HepG2 (cell line): ENCODE measurements at regions not wholly inside any gene's neighbourhood (a gene's known extent, or its start where the extent isn't known, plus 50 kb on each side); places are given as distances from the start of the nearest gene placed in this dataset.

Experiments
- ATAC-seq: fragments of 200-7000 bp; cut with Tn5 transposase; 3 replicates; pipeline ENCODE4 v1.9.1; 2020; ENCODE audit warnings: mild to moderate bottlenecking, moderate library complexity
- BruUV-seq: library from RNA; stranded (reverse); fragments of 400-500 nt; replicated peaks from 2 replicates; lab custom pipeline; 2021; lab: Mats Ljungman, UMichigan
- CTCF ChIA-PET: fragments of 300-600 bp; formaldehyde crosslinking; extraction: SDS; loops from one replicate; lab custom pipeline; 2021; ENCODE audit warnings: low total read pairs, inconsistent platforms, low intra/inter-chr PET ratio; lab: Yijun Ruan, JAX
- POLR2A ChIA-PET: fragments of 350-600 bp; sonication (Branson Sonifier 250); formaldehyde crosslinking; loops from one replicate; lab custom pipeline; 2020; ENCODE audit warnings: antibody characterized with exemption, inconsistent platforms; lab: Yijun Ruan, JAX
- DNase-seq: peaks from one replicate; pipeline ENCODE4 v3.0.0-alpha.2; 2015; ENCODE audit warnings: low spot score
- FAIRE-seq: peaks from 3 replicates; lab custom pipeline; 2011; peaks lifted over from hg19 to GRCh38; lab: Jason Lieb, UNC
- H2AFZ ChIP-seq: one replicate; pipeline ENCODE4 v1.6.1; 2011; ENCODE audit warnings: low read length, inconsistent platforms
- H3K27ac ChIP-seq: fragments of 300-600 bp; 3 replicates; pipeline ENCODE4 v1.8.0; 2011; ENCODE audit warnings: mixed run types, mild to moderate bottlenecking, mixed read lengths, low read length, inconsistent platforms; ENCODE audit not compliant: insufficient read depth; ENCODE audit errors: extremely low read length
- H3K27me3 ChIP-seq, 2 experiments: fragments of 200-600 bp in 1 of 2; 2 replicates in 1 of 2; 3 replicates in 1 of 2; pipeline versions ENCODE4 v1.6.0 to v1.8.0; 2011; ENCODE audit warnings: low read length in 2 of 2, mild to moderate bottlenecking in 2 of 2, moderate library complexity in 2 of 2, inconsistent platforms in 1 of 2; ENCODE audit not compliant: insufficient read depth in 2 of 2, control insufficient read depth in 1 of 2
- H3K36me3 ChIP-seq, 2 experiments: fragments of 200-600 bp in 1 of 2; replicated peaks in 1 of 2; 2 replicates in 1 of 2; 3 replicates in 1 of 2; pipeline versions ENCODE4 v1.5.1 to v1.8.0; 2011; ENCODE audit warnings: low read length in 2 of 2, inconsistent platforms in 1 of 2; ENCODE audit not compliant: insufficient read depth in 2 of 2, control insufficient read depth in 1 of 2
- H3K4me1 ChIP-seq: 2 replicates; pipeline ENCODE4 v1.5.1; 2012; ENCODE audit warnings: low read length, inconsistent platforms; ENCODE audit not compliant: insufficient read depth
- H3K4me2 ChIP-seq: 2 replicates; pipeline ENCODE4 v1.6.0; 2011; ENCODE audit warnings: low read depth, low read length, inconsistent platforms
- H3K4me3 ChIP-seq, 3 experiments: fragments of 200-600 bp in 1 of 3; sonication (generic), shearing (Covaris generic) in 1 of 3; replicated peaks in 1 of 3; 2 replicates each; pipeline ENCODE4 v1.5.1; 2011 to 2016; ENCODE audit warnings: low read length in 3 of 3, inconsistent platforms in 2 of 3, low read depth in 2 of 3, mild to moderate bottlenecking in 2 of 3, control low read depth in 1 of 3, mixed read lengths in 1 of 3; ENCODE audit not compliant: insufficient read depth in 1 of 3
- H3K79me2 ChIP-seq: one replicate; pipeline ENCODE4 v1.6.1; 2011; ENCODE audit warnings: low read length, inconsistent platforms; ENCODE audit not compliant: insufficient read depth
- H3K9ac ChIP-seq: 2 replicates; pipeline ENCODE4 v1.6.0; 2011; ENCODE audit warnings: mild to moderate bottlenecking, low read depth, low read length, inconsistent platforms; ENCODE audit not compliant: insufficient read depth
- H3K9me3 ChIP-seq: 2 replicates; pipeline ENCODE4 v1.5.1; 2012; ENCODE audit warnings: mild to moderate bottlenecking, low read length
- H4K20me1 ChIP-seq: 2 replicates; pipeline ENCODE4 v1.6.0; 2011; ENCODE audit warnings: inconsistent platforms, mild to moderate bottlenecking, low read length, moderate library complexity; ENCODE audit not compliant: insufficient read depth
- ATF7 ChIP-seq, 2 experiments: fragments of 450-650 bp in 1 of 2; sonication (generic) in 1 of 2; formaldehyde crosslinking in 1 of 2; IDR thresholded peaks; 2 replicates each; pipeline versions ENCODE4 v1.4.0 to v1.6.1; 2016 to 2020; ENCODE audit warnings: antibody characterized with exemption in 1 of 2, mild to moderate bottlenecking in 1 of 2, missing genetic modification reagents in 1 of 2
- CREB1 ChIP-seq, 2 experiments: fragments of 450-650 bp in 1 of 2; IDR thresholded peaks; 2 replicates each; pipeline ENCODE4 v1.6.1; 2016 to 2017; ENCODE audit warnings: control low read depth in 1 of 2, mild to moderate bottlenecking in 1 of 2, missing compliant biosample characterization in 1 of 2, missing genetic modification characterization in 1 of 2
- ZBTB3 ChIP-seq: sonication (generic); formaldehyde crosslinking; IDR thresholded peaks from 2 replicates; pipeline ENCODE4 v1.4.0; 2020; ENCODE audit warnings: low read depth, mild to moderate bottlenecking, moderate library complexity, missing genetic modification reagents, borderline replicate concordance
- ZNF362 ChIP-seq: sonication (generic); formaldehyde crosslinking; IDR thresholded peaks from 2 replicates; pipeline ENCODE4 v1.4.0; 2020; ENCODE audit warnings: missing genetic modification reagents, mild to moderate bottlenecking, borderline replicate concordance
- WGBS: methylation state at CpG from one replicate; pipeline ENCODE4 v1.1.6; 2017; ENCODE audit warnings: low lambda C conversion rate; 5-methylcytosine and 5-hydroxymethylcytosine counted together
- in situ Hi-C: cut with HindIII; loops from 2 replicates; pipeline ENCODE4 v1.10.0; 2017; ENCODE audit warnings: low pct_unique_long_range_greater_than_20kb; ENCODE audit not compliant: extremely low pct_ligation_motif_present
- intact Hi-C: fragments of 100-400 bp; cut with micrococcal nuclease; formaldehyde crosslinking; loops from one replicate; pipeline ENCODE4 v1.10.0; 2022; ENCODE audit not compliant: unreplicated experiment

- no peaks in the 10 kb centered on the region; a peak in 2 of 5 replicates for H3K27me3 ChIP-seq
- in situ Hi-C loops: no loop called here
These were observed 152.8 kb upstream of the IRX6 start for GRCh38 chr16:55171241-55171640.

GRCh38 chr16:55175389-55175788 is 148.6 kb upstream of the IRX6 start:
- CTCF ChIA-PET: no interaction called here
- H3K4me1 ChIP-seq: no peaks in the 10 kb centered on the region
- TF ChIP-seq ZBTB3 (CRISPR knock-in tag) (no peak), ATF7 (IDR thresholded peaks at IDR 0.05) (peak; percentile 93), ATF7 (CRISPR knock-in tag; IDR thresholded peaks at IDR 0.05) (no peak), CREB1 (IDR thresholded peaks at IDR 0.05) (peak; percentile 70), CREB1 (CRISPR knock-in tag; IDR thresholded peaks at IDR 0.05) (no peak)
- TF ChIP-seq, all 625 proteins: peak for 2
- Histone ChIP-seq H3K27me3 (peaks cover 0 to 7% of the 10 kb centered on the region in 2 experiments; a peak in 2 of 5 replicates), H2AFZ (no peak overlapping the region), H3K9me3 (no peaks in the 10 kb centered on the region), H3K4me2 (no peak overlapping the region), H4K20me1 (no peaks in the 10 kb centered on the region), H3K4me3 (no peak overlapping the region), H3K27ac (no peak overlapping the region), H3K9ac (no peak overlapping the region), H3K79me2 (no peaks in the 10 kb centered on the region), H3K36me3 (no peaks in the 10 kb centered on the region)
- DNase-seq (no peak), FAIRE-seq (no peak), ATAC-seq (no peak)
- POLR2A ChIA-PET: no interaction called here
- WGBS: 54% methylated on average over 6 of the region's 6 CpGs
- in situ Hi-C loops (no loop called here), intact Hi-C loops (no loop called here)
- no TSS peak for BruUV-seq

More at GRCh38 chr16:55171241-55171640, 152.8 kb upstream of the IRX6 start:
- ATAC-seq (no peak), DNase-seq (no peak), FAIRE-seq (no peak)
- no peak overlapping the region for H3K27ac ChIP-seq
- H2AFZ ChIP-seq: no peak overlapping the region
- no peaks in the 10 kb centered on the region for H3K79me2 ChIP-seq
- no peaks in the 10 kb centered on the region for H3K9me3 ChIP-seq
- no TSS peak for BruUV-seq
- no peaks in the 10 kb centered on the region for H3K4me1 ChIP-seq
- 2% methylated on average over 2 of the region's 2 CpGs for WGBS
- no peaks in the 10 kb centered on the region for H3K36me3 ChIP-seq
- ChIA-PET CTCF (no interaction called here), POLR2A (no interaction called here)
- TF ChIP-seq ZNF362 (CRISPR knock-in tag): no peak
- no peak overlapping the region for H3K4me3 ChIP-seq
- H3K4me2 ChIP-seq: no peak overlapping the region
- intact Hi-C loops: no loop called here
- H3K9ac ChIP-seq: no peak overlapping the region
- H4K20me1 ChIP-seq: no peaks in the 10 kb centered on the region
